Peyer's patch (tissue), 4 donors: ENCODE measurements at regions not wholly inside any gene's neighbourhood (a gene's known extent, or its start where the extent isn't known, plus 50 kb on each side); places are given as distances from the start of the nearest gene placed in this dataset.

ENCODE experiments used
- CTCF ChIP-seq, 6 experiments: fragments of 450-650 bp in 4 of 6; fragments of 200-600 bp in 2 of 6; sonication (generic) in 1 of 6; IDR thresholded peaks; one replicate each; pipeline ENCODE4 v1.5.1; 2017 to 2019; ENCODE audit warnings: antibody characterized with exemption in 6 of 6, mild to moderate bottlenecking in 3 of 6, moderate library complexity in 1 of 6
- POLR2A ChIP-seq, 2 donors: fragments of 450-650 bp; IDR thresholded peaks; one replicate each; pipeline ENCODE4 v1.5.1; 2017; ENCODE audit warnings: antibody characterized with exemption in 2 of 2, mild to moderate bottlenecking in 2 of 2, moderate library complexity in 2 of 2

- TF ChIP-seq CTCF (IDR thresholded peaks at IDR 0.05) (no peak), POLR2A (IDR thresholded peaks at IDR 0.05) (no peak)
These were observed 67.7 kb upstream of the DCN start for GRCh38 chr12:91250273-91250665.
